ENCODE measurements at regions not wholly inside any gene's neighbourhood (a gene's known extent, or its start where the extent isn't known, plus 50 kb on each side); places are given as distances from the start of the nearest gene placed in this dataset.

DNA sequence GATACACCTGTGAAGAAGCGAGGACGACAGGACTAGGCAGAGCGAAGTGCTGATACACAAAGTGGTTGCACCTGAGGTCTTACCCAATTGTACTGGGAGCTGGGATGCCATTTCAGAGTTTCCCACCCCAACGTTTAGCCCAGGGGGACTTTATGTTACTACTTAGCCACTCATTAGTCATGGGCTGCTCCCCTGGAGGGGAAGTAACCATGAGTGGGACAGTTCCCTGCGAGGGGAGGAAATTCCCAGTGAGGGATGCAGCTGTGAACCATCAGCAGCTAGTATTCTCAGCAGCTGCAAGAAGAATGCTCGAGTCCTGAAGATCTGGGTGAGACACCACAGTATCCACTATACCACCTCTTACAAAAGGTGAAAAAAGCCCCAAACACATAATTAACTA, 93.7 kb upstream of the ACTBL2 start:
- DNase-seq, result no peak

DNA sequence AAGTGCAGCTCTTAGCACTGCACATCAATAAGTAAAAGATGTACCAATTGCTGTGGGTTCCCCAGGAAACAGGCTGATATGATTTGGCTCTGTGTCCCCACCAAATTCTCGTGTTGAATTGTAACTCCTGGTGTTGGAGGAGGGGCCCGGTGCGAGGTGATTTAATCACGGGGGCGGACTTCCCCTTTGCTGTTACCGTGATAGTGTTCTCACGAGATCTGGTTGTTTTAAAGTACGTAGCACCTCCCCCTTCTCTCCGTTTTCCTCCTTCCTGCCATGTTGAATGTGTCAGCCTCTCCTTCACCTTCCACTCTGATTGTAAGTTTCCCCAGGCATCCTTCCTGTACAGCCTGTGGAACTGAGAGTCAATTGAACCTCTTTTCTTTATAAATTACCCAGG, 93.2 kb upstream of the ACTBL2 start:
- DNase-seq, result no peak

DNA sequence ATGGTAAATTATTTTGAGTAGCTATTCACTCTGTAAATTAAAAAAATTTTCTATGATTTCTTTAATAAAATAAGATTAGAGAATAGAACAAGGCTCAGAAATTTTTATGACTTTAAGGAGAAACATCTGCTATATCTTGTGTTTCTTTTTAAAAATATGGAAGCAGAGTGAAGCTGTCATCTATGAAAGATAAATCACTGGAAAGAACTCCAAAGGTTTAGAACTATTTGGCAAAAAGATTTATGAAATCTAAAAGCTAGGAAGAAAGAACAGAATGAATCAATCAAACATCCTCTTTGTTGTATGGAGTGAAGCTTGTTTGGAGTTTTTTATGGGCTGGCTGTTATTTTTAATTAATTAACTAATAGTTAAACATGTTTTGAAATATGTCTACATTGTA, 89.8 kb upstream of the ACTBL2 start:
- DNase-seq, result no peak

- DNase-seq, result no peak
These were observed 87.0 kb upstream of the ACTBL2 start for GRCh38 chr5:57569601-57570000.

DNA sequence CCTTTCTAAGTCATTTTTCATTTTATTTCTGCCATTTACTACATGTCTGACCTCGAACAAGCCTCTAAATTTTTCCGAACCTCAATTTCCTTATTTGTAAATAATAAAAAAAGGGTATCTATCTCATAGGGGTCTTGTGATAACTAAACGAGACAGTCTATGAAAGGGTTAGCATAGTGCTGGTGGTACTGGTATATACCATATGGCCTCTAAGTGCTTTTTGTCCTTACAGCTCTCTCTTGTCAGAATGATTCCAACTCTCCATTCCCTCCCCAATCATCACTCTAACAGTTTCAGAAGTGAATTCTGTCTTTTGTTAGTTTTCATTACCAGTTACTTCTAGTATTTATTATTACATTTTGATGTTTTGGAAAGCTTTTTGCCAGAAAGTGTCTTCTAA, 85.5 kb upstream of the ACTBL2 start:
- DNase-seq, result no peak

DNA sequence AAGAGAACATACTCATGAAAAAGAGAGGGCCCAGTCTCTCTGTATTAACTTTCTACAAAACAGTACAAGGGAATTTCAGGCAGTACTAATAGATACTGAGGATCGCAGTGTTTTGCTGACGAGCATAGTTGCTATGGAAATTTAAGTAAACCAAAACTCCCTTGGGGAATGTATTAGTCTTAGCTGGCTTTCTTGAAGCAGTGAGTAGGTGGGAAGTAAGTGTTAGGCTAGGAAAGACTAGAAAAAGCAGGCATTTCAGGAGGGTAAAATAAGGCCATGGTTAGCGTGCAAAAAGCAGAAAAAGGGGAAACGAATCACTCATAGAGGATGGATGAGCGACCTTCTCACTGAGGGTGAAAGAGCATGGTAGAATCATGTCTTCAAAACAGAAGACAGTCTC, 84.3 kb upstream of the ACTBL2 start:
- no peak for DNase-seq

DNA sequence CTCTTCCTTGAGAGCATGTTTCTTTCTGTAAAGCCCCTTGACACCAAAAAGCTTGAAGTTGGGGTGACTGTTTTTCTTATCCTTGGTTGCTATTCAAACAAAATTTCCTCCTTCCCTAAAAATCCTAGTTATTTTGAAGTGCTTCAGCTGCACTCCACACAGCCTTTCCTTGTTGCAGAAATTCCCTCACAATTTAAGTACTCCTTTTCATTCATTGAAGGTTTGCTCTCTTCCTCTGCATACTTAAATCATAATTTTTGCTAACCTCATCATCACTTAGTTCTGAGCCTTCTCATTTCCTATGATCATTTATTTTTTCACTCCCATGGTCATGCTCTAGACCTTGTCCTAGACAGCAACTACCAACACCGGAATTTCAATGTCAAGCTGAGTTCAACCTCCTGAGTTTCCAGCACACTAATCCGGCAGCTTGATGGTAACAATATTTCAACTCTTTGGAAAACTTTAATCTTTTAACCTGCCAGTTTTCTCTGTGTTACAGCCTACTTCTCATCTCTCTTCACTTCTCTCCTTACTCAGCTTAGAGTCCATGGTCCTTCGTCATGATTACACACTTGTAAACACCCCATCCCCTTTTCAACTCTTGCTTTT, 78.7 kb upstream of the ACTBL2 start:
- DNase-seq, result no peak

DNA sequence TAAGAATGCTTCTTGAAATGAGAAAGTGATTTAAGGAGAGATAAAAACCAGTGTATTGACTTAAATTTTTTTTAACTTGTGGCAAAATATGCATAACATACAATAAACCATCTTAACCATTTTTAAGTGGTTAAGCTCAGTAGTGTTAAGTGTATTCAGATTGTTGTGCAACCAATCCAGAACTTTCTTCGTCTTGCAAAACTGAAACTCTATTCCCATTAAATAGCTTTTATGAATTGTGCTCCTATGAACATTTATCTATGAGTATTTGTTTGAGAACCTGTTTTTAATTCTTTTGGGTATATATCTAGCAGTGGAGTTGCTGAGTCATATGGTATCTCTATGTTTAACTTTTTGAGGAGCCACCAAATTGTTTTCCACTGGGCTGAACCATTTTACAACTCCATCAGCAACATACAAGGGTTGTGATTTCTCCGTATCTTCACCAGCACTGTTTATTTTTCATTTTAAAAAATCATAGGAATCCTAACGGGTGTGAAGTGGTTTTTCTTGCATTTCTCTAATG, 76.6 kb upstream of the ACTBL2 start:
- no peak for DNase-seq

DNA sequence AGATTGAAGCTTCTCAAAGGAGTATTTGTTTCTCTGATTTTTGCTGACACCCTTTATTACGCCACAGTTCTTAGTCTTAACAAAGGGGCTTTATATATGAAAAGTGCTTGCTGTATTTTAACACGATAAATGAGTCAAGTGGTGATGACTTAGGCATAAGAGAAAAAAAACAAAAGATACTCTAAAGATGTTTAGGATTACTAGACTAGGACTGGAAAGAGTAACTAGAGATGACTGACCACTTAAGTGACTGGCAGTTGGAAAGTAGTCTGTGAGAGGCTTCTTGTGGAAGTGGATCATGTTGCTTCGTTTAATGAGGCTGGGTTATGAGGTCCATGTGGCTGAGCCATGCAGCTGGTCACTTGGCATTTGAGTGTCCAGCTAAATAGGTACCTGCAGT, 69.4 kb upstream of the ACTBL2 start:
- DNase-seq, result no peak

GRCh38 chr5:57551251-57551650, 68.6 kb upstream of the ACTBL2 start:
- DNase-seq, result no peak

DNA sequence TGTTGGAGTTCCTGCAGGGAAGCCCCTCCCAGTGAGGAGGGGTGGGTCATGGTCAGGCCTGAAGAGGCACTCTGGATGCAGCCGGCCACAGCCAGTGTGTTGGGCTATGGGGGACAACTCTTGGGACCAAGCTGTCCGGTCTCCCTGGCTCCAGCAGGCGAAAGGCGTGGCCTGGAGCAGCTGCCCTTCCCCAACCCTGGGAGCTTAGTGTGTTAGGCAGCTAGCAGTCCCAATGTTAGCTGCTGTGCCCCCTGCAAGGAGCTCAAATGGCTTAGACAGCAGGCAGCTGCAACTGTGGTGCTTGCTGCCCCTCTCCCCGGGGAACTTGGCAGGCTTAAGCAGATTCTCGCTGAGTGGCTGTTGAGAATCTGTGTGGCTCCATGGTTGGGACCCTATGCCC, 67.5 kb upstream of the ACTBL2 start:
- DNase-seq, result peak in 1 of 2 experiments; percentile 19

- DNase-seq, result no peak
These were observed 67.0 kb upstream of the ACTBL2 start for GRCh38 chr5:57549566-57549965.

DNA sequence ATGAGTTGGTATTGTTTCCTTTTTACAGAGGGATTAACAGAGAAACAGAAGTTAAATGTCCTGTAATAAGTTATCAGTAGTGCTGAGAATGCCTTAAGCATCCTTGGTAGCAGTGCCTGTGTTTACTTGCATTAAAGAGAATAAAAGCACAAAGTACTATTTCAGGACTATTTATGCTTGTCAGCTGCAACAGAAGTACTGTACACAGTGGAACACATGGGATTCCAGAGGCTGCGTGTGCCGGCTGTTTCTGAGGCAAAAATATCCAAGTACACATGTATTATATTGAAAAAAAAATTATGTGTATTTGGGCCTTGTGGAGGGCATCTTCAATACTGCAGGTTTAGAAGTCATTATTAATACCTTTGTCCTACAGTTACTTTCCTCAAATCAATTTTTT, 58.2 kb upstream of the ACTBL2 start:
- no peak for DNase-seq

DNA sequence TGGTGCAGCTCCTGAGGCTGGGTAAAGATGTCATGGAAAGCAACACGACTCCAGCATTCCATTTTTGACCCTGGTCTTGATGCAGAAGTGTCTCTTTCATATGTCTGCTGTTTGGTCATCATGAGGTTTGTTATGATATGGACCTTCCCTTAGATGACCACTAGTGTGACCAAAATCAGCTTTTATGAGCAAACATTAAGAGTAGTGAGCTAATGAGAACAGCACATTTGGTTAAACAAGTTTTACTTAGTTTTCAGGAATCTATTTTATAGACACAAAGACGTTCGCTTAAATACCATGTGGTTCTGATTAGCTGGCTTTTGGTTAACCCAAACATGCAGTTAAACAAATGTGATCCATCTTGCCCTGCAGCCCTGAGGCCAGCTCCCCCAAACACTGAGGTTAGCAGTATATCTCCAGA, 56.7 kb upstream of the ACTBL2 start:
- no peak for DNase-seq

GRCh38 chr5:57538341-57538955, 55.8 kb upstream of the ACTBL2 start:
- DNase-seq, result no peak

GRCh38 chr5:57537811-57538210, 55.2 kb upstream of the ACTBL2 start:
- no peak for DNase-seq

- no peak for DNase-seq
These were observed 50.2 kb upstream of the ACTBL2 start for GRCh38 chr5:57532513-57533497.

Data from NCI-H2081 (cell line).